H9 (cell line): ENCODE measurements at regions not wholly inside any gene's neighbourhood (a gene's known extent, or its start where the extent isn't known, plus 50 kb on each side); places are given as distances from the start of the nearest gene placed in this dataset.

Experiments
- DNase-seq: peaks from one replicate; pipeline ENCODE4 v3.0.0-alpha.2; 2017
- H2AFZ ChIP-seq: one replicate; pipeline ENCODE4 v1.6.1; 2013; ENCODE audit warnings: mild to moderate bottlenecking, low read length, control low read depth, moderate library complexity
- H2AK5ac ChIP-seq: 2 replicates; pipeline ENCODE4 v1.6.1; 2013; ENCODE audit warnings: low read length, control low read depth, mixed read lengths; ENCODE audit not compliant: insufficient read length
- H2BK120ac ChIP-seq: one replicate; pipeline ENCODE4 v1.6.1; 2013; ENCODE audit warnings: low read depth, mild to moderate bottlenecking, low read length, control low read depth, inconsistent platforms; ENCODE audit not compliant: poor library complexity, severe bottlenecking
- H2BK12ac ChIP-seq: 2 replicates; pipeline ENCODE4 v1.6.1; 2013; ENCODE audit warnings: low read length, control low read depth, mixed read lengths, low read depth; ENCODE audit not compliant: insufficient read length
- H2BK15ac ChIP-seq: 2 replicates; pipeline ENCODE4 v1.6.1; 2013; ENCODE audit warnings: low read depth, low read length, control low read depth
- H2BK20ac ChIP-seq: one replicate; pipeline ENCODE4 v1.6.1; 2013; ENCODE audit warnings: low read depth, mild to moderate bottlenecking, low read length, control low read depth, inconsistent platforms; ENCODE audit not compliant: poor library complexity, severe bottlenecking
- H2BK5ac ChIP-seq: 2 replicates; pipeline ENCODE4 v1.6.1; 2013; ENCODE audit warnings: low read length, control low read depth, mixed read lengths; ENCODE audit not compliant: insufficient read length
- H3K14ac ChIP-seq: 2 replicates; pipeline ENCODE4 v1.6.1; 2013; ENCODE audit warnings: low read length, control low read depth; ENCODE audit not compliant: insufficient read depth
- H3K18ac ChIP-seq: 2 replicates; pipeline ENCODE4 v1.6.1; 2013; ENCODE audit warnings: low read depth, mild to moderate bottlenecking, mixed read lengths, low read length, control low read depth; ENCODE audit not compliant: insufficient read length
- H3K23ac ChIP-seq: 2 replicates; pipeline ENCODE4 v1.6.1; 2013; ENCODE audit warnings: low read length, control low read depth, mixed read lengths, low read depth; ENCODE audit not compliant: insufficient read length
- H3K23me2 ChIP-seq: 2 replicates; pipeline ENCODE4 v1.6.1; 2013; ENCODE audit warnings: low read depth, mild to moderate bottlenecking, mixed read lengths, low read length, control low read depth; ENCODE audit not compliant: insufficient read length, poor library complexity, severe bottlenecking
- H3K27ac ChIP-seq: 2 replicates; pipeline ENCODE4 v1.5.1; 2013; ENCODE audit warnings: low read length, control low read depth, mixed read lengths, low read depth; ENCODE audit not compliant: insufficient read length
- H3K27me3 ChIP-seq: 2 replicates; pipeline ENCODE4 v1.6.1; 2013; ENCODE audit warnings: low read length, control low read depth, inconsistent platforms; ENCODE audit not compliant: insufficient read depth
- H3K4ac ChIP-seq: 2 replicates; pipeline ENCODE4 v1.6.1; 2013; ENCODE audit warnings: low read depth, mild to moderate bottlenecking, control low read depth, inconsistent platforms, low read length, moderate library complexity
- H3K4me1 ChIP-seq: 2 replicates; pipeline ENCODE4 v1.6.1; 2013; ENCODE audit warnings: low read length, control low read depth, inconsistent platforms; ENCODE audit not compliant: insufficient read depth
- H3K4me2 ChIP-seq: 2 replicates; pipeline ENCODE4 v1.6.1; 2013; ENCODE audit warnings: low read length, control low read depth, mixed read lengths; ENCODE audit not compliant: insufficient read length, insufficient read depth
- H3K56ac ChIP-seq: 2 replicates; pipeline ENCODE4 v1.6.1; 2013; ENCODE audit warnings: low read depth, mild to moderate bottlenecking, mixed read lengths, low read length, control low read depth; ENCODE audit not compliant: insufficient read length
- H3K79me1 ChIP-seq: 2 replicates; pipeline ENCODE4 v1.6.1; 2013; ENCODE audit warnings: low read depth, mild to moderate bottlenecking, moderate library complexity, low read length, control low read depth, inconsistent platforms; ENCODE audit not compliant: insufficient read depth, poor library complexity, severe bottlenecking
- H3K79me2 ChIP-seq: 2 replicates; pipeline ENCODE4 v1.6.1; 2013; ENCODE audit warnings: low read length, control low read depth, inconsistent platforms; ENCODE audit not compliant: insufficient read depth
- H3K9ac ChIP-seq: 2 replicates; pipeline ENCODE4 v1.6.1; 2013; ENCODE audit warnings: low read length, control low read depth, mixed read lengths; ENCODE audit not compliant: insufficient read length; ENCODE audit errors: extremely low read depth
- H3K9me3 ChIP-seq: one replicate; pipeline ENCODE4 v1.6.1; 2013; ENCODE audit warnings: low read depth, low read length, inconsistent platforms; ENCODE audit not compliant: control insufficient read depth
- H3T11ph ChIP-seq: one replicate; pipeline ENCODE4 v1.6.1; 2013; ENCODE audit warnings: mild to moderate bottlenecking, low read length, control low read depth, inconsistent platforms
- H4K20me1 ChIP-seq: one replicate; pipeline ENCODE4 v1.6.1; 2013; ENCODE audit not compliant: control insufficient read depth, insufficient read length, insufficient read depth
- H4K5ac ChIP-seq: 2 replicates; pipeline ENCODE4 v1.6.1; 2013; ENCODE audit warnings: low read depth, mild to moderate bottlenecking, mixed read lengths, low read length, control low read depth; ENCODE audit not compliant: insufficient read length
- H4K8ac ChIP-seq: replicated peaks from 2 replicates; pipeline ENCODE4 v1.6.1; 2013; ENCODE audit warnings: low read length, control low read depth, mixed read lengths, low read depth; ENCODE audit not compliant: insufficient read length
- H4K91ac ChIP-seq: 2 replicates; pipeline ENCODE4 v1.6.1; 2013; ENCODE audit warnings: low read depth, mild to moderate bottlenecking, moderate library complexity, mixed read lengths, low read length, control low read depth; ENCODE audit not compliant: insufficient read length
- H3K27ac Mint-ChIP-seq, 3 experiments: 2 replicates in 2 of 3; 3 replicates in 1 of 3; pipeline ENCODE4 v1.8.0; 2020 to 2021; ENCODE audit warnings: mixed read lengths in 3 of 3, mild to moderate bottlenecking in 1 of 3, moderate library complexity in 1 of 3
- H3K27me3 Mint-ChIP-seq: 2 replicates; pipeline ENCODE4 v1.8.0; 2021; ENCODE audit warnings: low read depth, mild to moderate bottlenecking, moderate library complexity, mixed read lengths
- H3K36me3 Mint-ChIP-seq, 3 experiments: 2 replicates in 2 of 3; 3 replicates in 1 of 3; pipeline ENCODE4 v1.8.0; 2020 to 2021; ENCODE audit warnings: low read depth in 3 of 3, mixed read lengths in 3 of 3; ENCODE audit not compliant: insufficient read depth in 1 of 3
- H3K4me1 Mint-ChIP-seq, 2 experiments: 2 replicates each; pipeline ENCODE4 v1.8.0; 2020; ENCODE audit warnings: mixed read lengths in 2 of 2
- H3K4me3 Mint-ChIP-seq, 2 experiments: 2 replicates in 1 of 2; 3 replicates in 1 of 2; pipeline ENCODE4 v1.8.0; 2020 to 2021; ENCODE audit warnings: mild to moderate bottlenecking in 2 of 2, mixed read lengths in 2 of 2, moderate library complexity in 1 of 2
- H3K9me3 Mint-ChIP-seq, 2 experiments: 2 replicates in 1 of 2; 3 replicates in 1 of 2; pipeline ENCODE4 v1.8.0; 2020; ENCODE audit warnings: mild to moderate bottlenecking in 2 of 2, mixed read lengths in 2 of 2, moderate library complexity in 1 of 2
- CTCF ChIP-seq: fragments of 200-600 bp; sonication (generic); conservative IDR thresholded peaks from 3 replicates; pipeline ENCODE4 v1.8.0; 2021; ENCODE audit warnings: antibody characterized with exemption, mild to moderate bottlenecking
- WGBS: extraction: QIAGEN DNeasy Blood & Tissue Kit; methylation state at CpG from one replicate; pipeline ENCODE4 v1.1.7; 2013; ENCODE audit warnings: missing lambda C conversion rate, low lambda C conversion rate, mixed read lengths; ENCODE audit not compliant: insufficient read length; ENCODE audit errors: extremely low coverage; 5-methylcytosine and 5-hydroxymethylcytosine counted together

GRCh38 chr10:3321123-3321522 lies 148.5 kb upstream of the PITRM1 start:
- Histone ChIP-seq H3K18ac (no peak overlapping the region), H3K9me3 (no peaks in the 10 kb centered on the region), H4K5ac (no peak overlapping the region), H2BK5ac (no peak overlapping the region), H2BK20ac (no peak overlapping the region), H3K79me1 (no peaks in the 10 kb centered on the region), H3K14ac (no peak overlapping the region), H3K56ac (no peak overlapping the region), H2AK5ac (no peak overlapping the region), H3K9ac (no peak overlapping the region), H3K4ac (no peak overlapping the region), H4K20me1 (no peaks in the 10 kb centered on the region), H2BK12ac (no peak overlapping the region), H3K79me2 (no peaks in the 10 kb centered on the region), H3K23me2 (no peaks in the 10 kb centered on the region), H2BK15ac (no peak overlapping the region), H3K27me3 (no peaks in the 10 kb centered on the region), H3K4me1 (no peaks in the 10 kb centered on the region), H3K4me2 (no peak overlapping the region), H2AFZ (no peak overlapping the region), H4K8ac (no peak overlapping the region), H3K27ac (no peak overlapping the region), H4K91ac (no peak overlapping the region), H3T11ph (no peak overlapping the region), H3K23ac (no peak overlapping the region), H2BK120ac (no peak overlapping the region)
- no peak for TF ChIP-seq CTCF
- H3K4me3 Mint-ChIP-seq: no peak overlapping the region; a peak in 1 of 5 replicates
- H3K9me3 Mint-ChIP-seq: peaks cover 18 to 19% of the 10 kb centered on the region in 2 experiments
- no peak for DNase-seq
- no peak overlapping the region for H3K27ac Mint-ChIP-seq
- no peaks in the 10 kb centered on the region for H3K27me3 Mint-ChIP-seq
- H3K4me1 Mint-ChIP-seq: no peaks in the 10 kb centered on the region
- no CpG with 5 or more reads among the region's 9 CpGs for WGBS
- H3K36me3 Mint-ChIP-seq: peaks cover 10 to 18% (median 14%) of the 10 kb centered on the region in 3 experiments
